K562 (cell line): ENCODE measurements at regions not wholly inside any gene's neighbourhood (a gene's known extent, or its start where the extent isn't known, plus 50 kb on each side); places are given as distances from the start of the nearest gene placed in this dataset.

Source experiments
- ATAC-seq: fragments of 200-7000 bp; cut with Tn5 transposase; 3 replicates; pipeline ENCODE4 v1.9.1; 2020; ENCODE audit warnings: moderate library complexity
- BruUV-seq: library from RNA; stranded (reverse); fragments of 400-500 nt; replicated peaks from 2 replicates; lab custom pipeline; 2021; lab: Mats Ljungman, UMichigan
- CTCF ChIA-PET: fragments of 300-600 bp; formaldehyde crosslinking; extraction: SDS; loops from one replicate; lab custom pipeline; 2021; ENCODE audit warnings: low intra/inter-chr PET ratio; lab: Yijun Ruan, JAX
- POLR2A ChIA-PET: fragments of 300-600, 350-650 bp; sonication (Branson Sonifier 250); formaldehyde crosslinking; extraction: SDS; loops from one replicate; lab custom pipeline; 2021; ENCODE audit warnings: antibody characterized with exemption, inconsistent platforms; lab: Yijun Ruan, JAX
- DNase-seq, 4 experiments: peaks; one replicate each; pipeline versions ENCODE4 v3.0.0 to v3.0.0-alpha.2; 2011 to 2018; ENCODE audit warnings: low spot score in 3 of 4, mixed read lengths in 3 of 4; ENCODE audit errors: extremely low read depth in 1 of 4
- FAIRE-seq: peaks from 2 replicates; lab custom pipeline; 2011; peaks lifted over from hg19 to GRCh38; lab: Jason Lieb, UNC
- H2AFZ ChIP-seq: 2 replicates; pipeline ENCODE4 v1.6.0; 2011; ENCODE audit warnings: low read depth, low read length, control low read depth, inconsistent platforms
- H3K27ac ChIP-seq: fragments of 200-600 bp; 3 replicates; pipeline ENCODE4 v1.8.0; 2011; ENCODE audit warnings: low read depth, mild to moderate bottlenecking, control low read depth, inconsistent platforms, low read length, moderate library complexity, mixed read lengths; ENCODE audit errors: extremely low read depth
- H3K27me3 ChIP-seq, 2 experiments: fragments of 300-600 bp in 1 of 2; 2 replicates in 1 of 2; 3 replicates in 1 of 2; pipeline versions ENCODE4 v1.6.0 to v1.8.0; 2011; ENCODE audit warnings: inconsistent platforms in 2 of 2, low read length in 2 of 2, mild to moderate bottlenecking in 1 of 2, mixed read lengths in 1 of 2, moderate library complexity in 1 of 2; ENCODE audit not compliant: control insufficient read depth in 2 of 2, insufficient read depth in 2 of 2
- H3K36me3 ChIP-seq: fragments of 300-600 bp; 3 replicates; pipeline ENCODE4 v1.8.0; 2011; ENCODE audit warnings: mild to moderate bottlenecking, low read length, inconsistent platforms; ENCODE audit not compliant: control insufficient read depth, insufficient read depth
- H3K4me1 ChIP-seq, 2 experiments: fragments of 200-600 bp in 1 of 2; replicated peaks in 1 of 2; 2 replicates in 1 of 2; 3 replicates in 1 of 2; pipeline versions ENCODE4 v1.5.1 to v1.8.0; 2011; ENCODE audit warnings: inconsistent platforms in 2 of 2, low read length in 2 of 2, mild to moderate bottlenecking in 1 of 2, mixed read lengths in 1 of 2, moderate library complexity in 1 of 2; ENCODE audit not compliant: control insufficient read depth in 2 of 2, insufficient read depth in 2 of 2
- H3K4me2 ChIP-seq: 2 replicates; pipeline ENCODE4 v1.6.1; 2011; ENCODE audit warnings: low read length, control low read depth, inconsistent platforms, mixed read lengths; ENCODE audit not compliant: insufficient read depth
- H3K4me3 ChIP-seq: fragments of 200-600 bp; sonication (generic), shearing (Covaris generic); 2 replicates; pipeline ENCODE4 v1.5.1; 2016; ENCODE audit warnings: control low read depth, inconsistent platforms
- H3K79me2 ChIP-seq: fragments of 200-600 bp; 3 replicates; pipeline ENCODE4 v1.8.0; 2011; ENCODE audit warnings: low read length, inconsistent platforms; ENCODE audit not compliant: control insufficient read depth, insufficient read depth
- H3K9ac ChIP-seq, 2 experiments: 2 replicates each; pipeline versions ENCODE4 v1.6.0 to v1.6.1; 2011; ENCODE audit warnings: low read depth in 2 of 2, low read length in 2 of 2, control low read depth in 1 of 2, inconsistent platforms in 1 of 2, mild to moderate bottlenecking in 1 of 2, mixed read lengths in 1 of 2; ENCODE audit not compliant: insufficient read depth in 1 of 2
- H3K9me1 ChIP-seq: one replicate; pipeline ENCODE4 v1.6.0; 2011; ENCODE audit warnings: inconsistent platforms, mild to moderate bottlenecking, low read length, moderate library complexity; ENCODE audit not compliant: control insufficient read depth, insufficient read depth
- H3K9me3 ChIP-seq: replicated peaks from 2 replicates; pipeline ENCODE4 v1.5.1; 2011; ENCODE audit warnings: low read depth, low read length, inconsistent platforms; ENCODE audit not compliant: control insufficient read depth, insufficient read depth
- H4K20me1 ChIP-seq: replicated peaks from 2 replicates; pipeline ENCODE4 v1.6.1; 2011; ENCODE audit warnings: low read length, inconsistent platforms, mixed read lengths; ENCODE audit not compliant: control insufficient read depth, insufficient read depth
- ADNP ChIP-seq: fragments of 200-800 bp; sonication (Bioruptor generic); IDR thresholded peaks from 2 replicates; pipeline ENCODE4 v1.6.1; 2016; ENCODE audit warnings: missing genetic modification characterization, missing compliant biosample characterization
- ILF3 ChIP-seq: fragments of 450-650 bp; IDR thresholded peaks from 2 replicates; pipeline ENCODE4 v1.6.1; 2018; ENCODE audit warnings: antibody characterized with exemption, mild to moderate bottlenecking, moderate library complexity, borderline replicate concordance
- MCM7 ChIP-seq, 2 experiments: fragments of 450-650 bp; IDR thresholded peaks; 2 replicates each; pipeline ENCODE4 v1.6.1; 2016 to 2018
- MITF ChIP-seq: IDR thresholded peaks from 2 replicates; pipeline ENCODE4 v1.6.1; 2014; ENCODE audit warnings: antibody characterized with exemption
- MYNN ChIP-seq, 2 experiments: sonication (generic); formaldehyde crosslinking in 1 of 2; IDR thresholded peaks; 2 replicates each; pipeline versions ENCODE4 v1.5.0 to v1.6.1; 2016 to 2020; ENCODE audit warnings: antibody characterized with exemption in 1 of 2, missing genetic modification reagents in 1 of 2
- NCOA6 ChIP-seq: fragments of 450-650 bp; IDR thresholded peaks from 2 replicates; pipeline ENCODE4 v1.6.1; 2017; ENCODE audit warnings: mild to moderate bottlenecking
- SIN3B ChIP-seq: fragments of 450-650 bp; IDR thresholded peaks from 2 replicates; pipeline ENCODE4 v1.6.1; 2017; ENCODE audit warnings: low read depth, mild to moderate bottlenecking, moderate library complexity
- TRIM25 ChIP-seq: fragments of 450-650 bp; IDR thresholded peaks from 2 replicates; pipeline ENCODE4 v1.7.0; 2016; ENCODE audit warnings: borderline replicate concordance
- ZBTB5 ChIP-seq: fragments of 450-650 bp; IDR thresholded peaks from 2 replicates; pipeline ENCODE4 v1.6.1; 2017; ENCODE audit warnings: antibody characterized with exemption
- ZNF780A ChIP-seq: fragments of 250-450 bp; sonication (Bioruptor Pico); IDR thresholded peaks from 2 replicates; pipeline ENCODE4 v1.5.0; 2021; ENCODE audit warnings: mild to moderate bottlenecking
- WGBS: fragments of 100-300 bp; shearing (Covaris generic); methylation state at CpG from one replicate; pipeline ENCODE4 v1.1.6; 2016; ENCODE audit warnings: low coverage, mixed read lengths; ENCODE audit not compliant: insufficient coverage; ENCODE audit errors: missing lambda C conversion rate; 5-methylcytosine and 5-hydroxymethylcytosine counted together
- in situ Hi-C: fragments of 300-500 bp; cut with MboI; formaldehyde crosslinking; loops from 4 replicates; pipeline ENCODE4 v1.15.0; 2018; ENCODE audit warnings: inconsistent platforms, mixed read lengths
- intact Hi-C: fragments of 100-400 bp; cut with micrococcal nuclease; formaldehyde crosslinking; loops from 2 replicates; pipeline ENCODE4 v1.14.2; 2022
- TF ChIP-seq, protein P1 (sequence below): fragments of 250-450 bp; sonication (Bioruptor Pico); IDR thresholded peaks from 2 replicates; pipeline ENCODE4 v1.4.0; 2020; ENCODE audit warnings: mild to moderate bottlenecking, moderate library complexity
- TF ChIP-seq, protein P2 (sequence below): fragments of 200-800 bp; sonication (Bioruptor generic); IDR thresholded peaks from 2 replicates; pipeline ENCODE4 v1.6.1; 2017; ENCODE audit warnings: missing genetic modification characterization, missing compliant biosample characterization

DNA sequence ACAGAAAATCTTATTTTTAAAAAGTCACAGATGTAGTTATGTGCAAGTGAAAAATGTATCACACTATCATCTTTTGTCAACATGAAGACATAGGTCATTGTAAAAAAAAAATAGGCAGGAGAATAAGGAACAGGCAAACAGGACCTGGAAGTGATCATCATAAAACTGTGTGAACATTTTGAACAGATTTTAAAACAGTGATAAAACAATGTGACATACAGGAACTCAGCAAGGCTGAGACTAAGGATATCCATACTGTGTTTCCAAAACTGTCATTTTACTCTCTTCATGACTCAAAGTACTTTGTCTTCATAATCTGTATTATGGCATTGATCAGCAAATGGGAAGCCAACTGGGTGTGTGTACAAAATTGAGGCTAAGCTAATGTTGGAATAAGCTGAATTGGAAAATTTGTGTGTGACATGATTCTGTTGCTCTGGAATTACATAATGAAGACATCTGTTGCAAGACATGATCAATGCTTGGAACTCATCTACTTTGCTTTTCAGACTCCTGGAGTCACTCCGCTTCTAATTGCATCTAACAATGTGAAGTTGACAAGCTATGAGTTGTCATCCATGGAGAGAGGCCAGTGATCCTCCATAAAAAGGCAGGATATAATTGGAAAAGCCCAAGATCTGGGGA, 978.7 kb upstream of the NUDT12 start:
- in situ Hi-C loops: no loop called here
- H3K4me1 ChIP-seq: no peaks in the 10 kb centered on the region
- no peak for ATAC-seq
- H3K79me2 ChIP-seq: no peaks in the 10 kb centered on the region
- no peaks in the 10 kb centered on the region for H3K9me1 ChIP-seq
- intact Hi-C loops: no loop called here
- no peaks in the 10 kb centered on the region for H3K36me3 ChIP-seq
- CTCF ChIA-PET: no interaction called here
- WGBS: 0% methylated on average over 1 of the region's 1 CpG
- no peaks in the 10 kb centered on the region for H3K27me3 ChIP-seq
- H2AFZ ChIP-seq: no peak overlapping the region
- no peak for FAIRE-seq
- no peaks in the 10 kb centered on the region for H4K20me1 ChIP-seq
- H3K27ac ChIP-seq: no peak overlapping the region
- no peak overlapping the region for H3K9ac ChIP-seq
- no peak overlapping the region for H3K4me3 ChIP-seq
- no TSS peak for BruUV-seq
- no peak overlapping the region for H3K4me2 ChIP-seq
- H3K9me3 ChIP-seq: no peaks in the 10 kb centered on the region; the same call in 1 of the 2 replicates
- POLR2A ChIA-PET: no interaction called here
- no peak for DNase-seq
- TF ChIP-seq ZBTB5: no peak
- TF ChIP-seq TRIM25: no peak
- TF ChIP-seq ZNF780A (CRISPR knock-in tag): no peak
- TF ChIP-seq MYNN (IDR thresholded peaks at IDR 0.05): no peak
- no peak for TF ChIP-seq MYNN (CRISPR knock-in tag; IDR thresholded peaks at IDR 0.05)
- TF ChIP-seq, protein P1, sequence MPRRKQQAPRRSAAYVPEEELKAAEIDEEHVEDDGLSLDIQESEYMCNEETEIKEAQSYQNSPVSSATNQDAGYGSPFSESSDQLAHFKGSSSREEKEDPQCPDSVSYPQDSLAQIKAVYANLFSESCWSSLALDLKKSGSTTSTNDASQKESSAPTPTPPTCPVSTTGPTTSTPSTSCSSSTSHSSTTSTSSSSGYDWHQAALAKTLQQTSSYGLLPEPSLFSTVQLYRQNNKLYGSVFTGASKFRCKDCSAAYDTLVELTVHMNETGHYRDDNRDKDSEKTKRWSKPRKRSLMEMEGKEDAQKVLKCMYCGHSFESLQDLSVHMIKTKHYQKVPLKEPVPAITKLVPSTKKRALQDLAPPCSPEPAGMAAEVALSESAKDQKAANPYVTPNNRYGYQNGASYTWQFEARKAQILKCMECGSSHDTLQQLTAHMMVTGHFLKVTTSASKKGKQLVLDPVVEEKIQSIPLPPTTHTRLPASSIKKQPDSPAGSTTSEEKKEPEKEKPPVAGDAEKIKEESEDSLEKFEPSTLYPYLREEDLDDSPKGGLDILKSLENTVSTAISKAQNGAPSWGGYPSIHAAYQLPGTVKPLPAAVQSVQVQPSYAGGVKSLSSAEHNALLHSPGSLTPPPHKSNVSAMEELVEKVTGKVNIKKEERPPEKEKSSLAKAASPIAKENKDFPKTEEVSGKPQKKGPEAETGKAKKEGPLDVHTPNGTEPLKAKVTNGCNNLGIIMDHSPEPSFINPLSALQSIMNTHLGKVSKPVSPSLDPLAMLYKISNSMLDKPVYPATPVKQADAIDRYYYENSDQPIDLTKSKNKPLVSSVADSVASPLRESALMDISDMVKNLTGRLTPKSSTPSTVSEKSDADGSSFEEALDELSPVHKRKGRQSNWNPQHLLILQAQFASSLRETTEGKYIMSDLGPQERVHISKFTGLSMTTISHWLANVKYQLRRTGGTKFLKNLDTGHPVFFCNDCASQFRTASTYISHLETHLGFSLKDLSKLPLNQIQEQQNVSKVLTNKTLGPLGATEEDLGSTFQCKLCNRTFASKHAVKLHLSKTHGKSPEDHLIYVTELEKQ (CRISPR knock-in tag): no peak
- no peak for TF ChIP-seq NCOA6
- no peak for TF ChIP-seq ADNP (tag)
- no peak for TF ChIP-seq SIN3B
- TF ChIP-seq MCM7 (IDR thresholded peaks at IDR 0.05): no peak
- TF ChIP-seq MITF: no peak
- TF ChIP-seq, protein P2, sequence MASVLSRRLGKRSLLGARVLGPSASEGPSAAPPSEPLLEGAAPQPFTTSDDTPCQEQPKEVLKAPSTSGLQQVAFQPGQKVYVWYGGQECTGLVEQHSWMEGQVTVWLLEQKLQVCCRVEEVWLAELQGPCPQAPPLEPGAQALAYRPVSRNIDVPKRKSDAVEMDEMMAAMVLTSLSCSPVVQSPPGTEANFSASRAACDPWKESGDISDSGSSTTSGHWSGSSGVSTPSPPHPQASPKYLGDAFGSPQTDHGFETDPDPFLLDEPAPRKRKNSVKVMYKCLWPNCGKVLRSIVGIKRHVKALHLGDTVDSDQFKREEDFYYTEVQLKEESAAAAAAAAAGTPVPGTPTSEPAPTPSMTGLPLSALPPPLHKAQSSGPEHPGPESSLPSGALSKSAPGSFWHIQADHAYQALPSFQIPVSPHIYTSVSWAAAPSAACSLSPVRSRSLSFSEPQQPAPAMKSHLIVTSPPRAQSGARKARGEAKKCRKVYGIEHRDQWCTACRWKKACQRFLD: no peak
- no peak for TF ChIP-seq ILF3
